HG02759 (cell line): ENCODE measurements at regions not wholly inside any gene's neighbourhood (a gene's known extent, or its start where the extent isn't known, plus 50 kb on each side); places are given as distances from the start of the nearest gene placed in this dataset.
"Not testable (repeated sequence)": the region's sequence is repeated elsewhere in the genome, so short reads cannot be mapped to it uniquely, and the experiment has no call there.

Source experiments
- ATAC-seq: cut with Tn5 transposase; IDR thresholded peaks from one replicate; pipeline ENCODE4 v1.9.1; 2021; ENCODE audit warnings: mild to moderate bottlenecking, moderate library complexity; ENCODE audit not compliant: unreplicated experiment

GRCh38 chr3:6447166-6447801 is 413.6 kb upstream of the GRM7 start:
- ATAC-seq = no peak

- ATAC-seq = no peak
Measured at GRCh38 chr3:6448011-6448410, 412.9 kb upstream of the GRM7 start.

GRCh38 chr3:6449099-6449498 is 411.8 kb upstream of the GRM7 start:
- no peak for ATAC-seq

- ATAC-seq = no peak
Measured at GRCh38 chr3:6452974-6453373, 407.9 kb upstream of the GRM7 start.

- no peak for ATAC-seq
Measured at GRCh38 chr3:6455031-6455430, 405.9 kb upstream of the GRM7 start.

GRCh38 chr3:6467186-6467585 is 393.7 kb upstream of the GRM7 start:
- ATAC-seq = no peak

- no peak for ATAC-seq
Measured at GRCh38 chr3:6468589-6468988, 392.3 kb upstream of the GRM7 start.

- no peak for ATAC-seq
Measured at GRCh38 chr3:6471744-6472143, 389.2 kb upstream of the GRM7 start.

- not testable (repeated sequence) for ATAC-seq
Measured at GRCh38 chr3:6490487-6491327, 370.2 kb upstream of the GRM7 start.

GRCh38 chr3:6491768-6492167 is 369.1 kb upstream of the GRM7 start:
- no peak for ATAC-seq

GRCh38 chr3:6492306-6492705 is 368.6 kb upstream of the GRM7 start:
- no peak for ATAC-seq

- ATAC-seq = not testable (repeated sequence)
Measured at GRCh38 chr3:6498944-6499343, 362.0 kb upstream of the GRM7 start.

GRCh38 chr3:6504347-6504746 is 356.6 kb upstream of the GRM7 start:
- ATAC-seq = no peak

GRCh38 chr3:6504834-6505233 is 356.1 kb upstream of the GRM7 start:
- no peak for ATAC-seq

GRCh38 chr3:6508410-6508759 is 352.5 kb upstream of the GRM7 start:
- no peak for ATAC-seq

GRCh38 chr3:6509576-6509975 is 351.3 kb upstream of the GRM7 start:
- ATAC-seq = no peak

GRCh38 chr3:6510713-6511112 is 350.2 kb upstream of the GRM7 start:
- no peak for ATAC-seq

GRCh38 chr3:6512172-6512800 is 348.6 kb upstream of the GRM7 start:
- ATAC-seq = no peak

GRCh38 chr3:6516143-6516542 is 344.8 kb upstream of the GRM7 start:
- ATAC-seq = no peak

- no peak for ATAC-seq
Measured at GRCh38 chr3:6516694-6517093, 344.2 kb upstream of the GRM7 start.

GRCh38 chr3:6518709-6519345 is 342.1 kb upstream of the GRM7 start:
- ATAC-seq = no peak
